ENCODE measurements at regions not wholly inside any gene's neighbourhood (a gene's known extent, or its start where the extent isn't known, plus 50 kb on each side); places are given as distances from the start of the nearest gene placed in this dataset.

DNA sequence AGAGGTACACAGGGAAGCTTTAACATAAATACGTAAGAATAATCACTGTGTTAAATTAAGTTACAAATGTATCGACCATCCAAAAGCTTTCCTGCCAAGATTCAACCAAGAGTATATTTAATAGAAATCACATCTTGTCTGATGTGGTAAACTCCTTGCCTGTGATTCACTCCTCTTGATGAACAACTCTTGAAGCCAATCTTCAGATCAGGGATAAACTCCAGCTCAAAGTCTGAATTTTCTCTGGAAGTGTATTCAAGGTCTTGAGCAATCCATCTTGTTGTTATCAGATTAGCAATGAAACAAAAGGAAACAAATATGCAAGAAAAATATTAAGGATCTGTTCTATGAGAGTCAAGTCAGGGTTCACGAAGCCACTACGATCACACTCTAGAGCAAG is 170.0 kb upstream of the ADAMTS16 start:
- no peak for DNase-seq
- no peak overlapping the region for H3K4me3 ChIP-seq (replicated peaks in 1 of 3)
- H3K9me3 ChIP-seq: no peaks in the 10 kb centered on the region
- no peaks in the 10 kb centered on the region for H3K4me1 ChIP-seq
- WGBS, 2 donors: 83 to 87% methylated on average over 4 of the region's 4 CpGs
- H3K36me3 ChIP-seq: no peaks in the 10 kb centered on the region
- TF ChIP-seq POLR2A (IDR thresholded peaks at IDR 0.05): no peak
- TF ChIP-seq, protein P1, sequence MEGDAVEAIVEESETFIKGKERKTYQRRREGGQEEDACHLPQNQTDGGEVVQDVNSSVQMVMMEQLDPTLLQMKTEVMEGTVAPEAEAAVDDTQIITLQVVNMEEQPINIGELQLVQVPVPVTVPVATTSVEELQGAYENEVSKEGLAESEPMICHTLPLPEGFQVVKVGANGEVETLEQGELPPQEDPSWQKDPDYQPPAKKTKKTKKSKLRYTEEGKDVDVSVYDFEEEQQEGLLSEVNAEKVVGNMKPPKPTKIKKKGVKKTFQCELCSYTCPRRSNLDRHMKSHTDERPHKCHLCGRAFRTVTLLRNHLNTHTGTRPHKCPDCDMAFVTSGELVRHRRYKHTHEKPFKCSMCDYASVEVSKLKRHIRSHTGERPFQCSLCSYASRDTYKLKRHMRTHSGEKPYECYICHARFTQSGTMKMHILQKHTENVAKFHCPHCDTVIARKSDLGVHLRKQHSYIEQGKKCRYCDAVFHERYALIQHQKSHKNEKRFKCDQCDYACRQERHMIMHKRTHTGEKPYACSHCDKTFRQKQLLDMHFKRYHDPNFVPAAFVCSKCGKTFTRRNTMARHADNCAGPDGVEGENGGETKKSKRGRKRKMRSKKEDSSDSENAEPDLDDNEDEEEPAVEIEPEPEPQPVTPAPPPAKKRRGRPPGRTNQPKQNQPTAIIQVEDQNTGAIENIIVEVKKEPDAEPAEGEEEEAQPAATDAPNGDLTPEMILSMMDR (IDR thresholded peaks at IDR 0.05): no peak
- H3K27me3 ChIP-seq: no peaks in the 10 kb centered on the region
- H3K27ac ChIP-seq: no peak overlapping the region
- intact Hi-C loops (cut with DNase I): no loop called here

DNA sequence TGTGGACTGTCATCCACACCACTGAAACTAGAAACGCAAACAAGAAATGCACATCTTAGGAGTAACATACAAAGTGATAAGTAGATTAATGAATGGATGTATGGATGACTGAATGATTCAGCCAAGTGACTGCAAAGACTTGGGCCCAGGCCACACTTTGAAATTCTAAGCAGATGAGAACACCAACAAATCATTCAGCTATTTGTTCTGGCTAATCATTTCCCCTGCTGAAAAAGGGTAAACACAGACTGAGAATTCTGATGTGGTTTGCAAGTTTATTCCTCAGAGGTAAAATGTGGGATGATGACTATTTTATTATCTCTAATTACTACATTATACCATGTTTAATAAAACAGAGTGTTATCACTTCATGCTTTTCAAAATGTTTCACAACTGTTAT is 163.2 kb upstream of the ADAMTS16 start:
- Histone ChIP-seq H3K36me3 (no peaks in the 10 kb centered on the region), H3K9me3 (no peaks in the 10 kb centered on the region), H3K4me3 (replicated peaks in 1 of 3) (no peak overlapping the region), H3K27ac (no peak overlapping the region), H3K27me3 (no peaks in the 10 kb centered on the region), H3K4me1 (no peaks in the 10 kb centered on the region)
- WGBS, 2 donors: 59 to 67% methylated on average over 1 of the region's 1 CpG
- intact Hi-C loops (cut with DNase I): no loop called here
- no peak for DNase-seq
- TF ChIP-seq, protein P1 (IDR thresholded peaks at IDR 0.05): no peak
- no peak for TF ChIP-seq POLR2A (IDR thresholded peaks at IDR 0.05)

DNA sequence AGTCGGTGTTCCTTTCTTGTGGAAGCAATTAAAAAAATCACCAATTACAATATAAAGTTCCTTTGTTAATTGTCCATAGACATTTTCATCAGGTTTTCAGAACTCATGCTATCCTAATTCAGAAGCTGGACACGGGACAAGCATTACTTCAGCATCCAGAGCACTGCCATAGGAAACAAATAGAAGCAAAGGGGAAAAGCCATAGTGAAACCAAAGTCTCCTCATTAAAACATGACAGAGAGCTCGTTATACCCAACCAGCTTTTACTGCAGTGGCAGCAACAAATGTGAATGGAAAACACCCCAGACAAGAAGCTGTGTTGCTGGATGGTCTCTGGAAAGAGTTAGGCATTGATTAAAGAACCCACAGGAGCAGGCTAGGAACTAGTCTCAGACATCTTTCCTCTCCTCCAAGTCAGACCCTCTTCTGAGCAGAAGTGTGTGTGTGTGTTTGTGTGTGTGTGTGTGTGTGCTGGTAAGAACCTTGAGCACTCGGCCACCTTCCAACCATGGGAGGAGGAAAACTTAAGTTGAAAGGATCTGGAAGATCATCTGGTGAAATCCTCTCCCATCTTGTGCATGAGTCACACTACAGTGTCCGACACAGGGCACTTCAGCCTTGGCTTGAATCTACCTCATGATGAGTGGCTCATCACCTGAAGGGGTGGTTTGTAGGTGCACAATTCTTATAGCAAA is 162.6 kb upstream of the ADAMTS16 start:
- no peak overlapping the region for H3K27ac ChIP-seq
- no peaks in the 10 kb centered on the region for H3K27me3 ChIP-seq
- no peaks in the 10 kb centered on the region for H3K36me3 ChIP-seq
- TF ChIP-seq, protein P1 (IDR thresholded peaks at IDR 0.05): no peak
- TF ChIP-seq POLR2A (IDR thresholded peaks at IDR 0.05): no peak
- H3K4me3 ChIP-seq (replicated peaks in 1 of 3): no peak overlapping the region
- H3K4me1 ChIP-seq: no peaks in the 10 kb centered on the region
- WGBS, 2 donors: 49 to 65% methylated on average over 5 of the region's 5 CpGs
- intact Hi-C loops (cut with DNase I): no loop called here
- H3K9me3 ChIP-seq: no peaks in the 10 kb centered on the region
- no peak for DNase-seq

DNA sequence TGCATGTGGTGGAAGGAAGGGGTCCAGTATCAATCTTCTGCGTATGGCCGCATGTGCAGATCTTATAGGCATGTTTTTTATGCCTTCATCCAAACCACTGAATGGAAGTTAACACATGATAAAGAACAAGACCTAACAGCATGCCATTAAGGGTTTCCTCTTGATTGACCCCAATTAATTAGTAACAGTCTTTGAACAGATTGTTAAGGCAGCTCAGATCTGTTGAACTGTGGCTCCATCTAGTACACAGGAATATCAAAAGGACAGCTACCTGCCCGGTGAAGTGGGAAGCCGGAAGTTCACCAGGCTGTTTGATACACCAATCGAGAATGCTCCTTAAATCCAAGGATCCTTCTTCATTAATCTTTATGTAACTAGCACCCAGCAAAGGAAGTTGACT is 159.9 kb upstream of the ADAMTS16 start:
- Histone ChIP-seq H3K4me1 (no peaks in the 10 kb centered on the region), H3K9me3 (no peaks in the 10 kb centered on the region), H3K4me3 (replicated peaks in 1 of 3) (no peak overlapping the region), H3K27me3 (no peaks in the 10 kb centered on the region), H3K27ac (no peak overlapping the region), H3K36me3 (no peaks in the 10 kb centered on the region)
- DNase-seq: no peak
- no peak for TF ChIP-seq POLR2A (IDR thresholded peaks at IDR 0.05)
- TF ChIP-seq, protein P1 (IDR thresholded peaks at IDR 0.05): no peak
- intact Hi-C loops (cut with DNase I): no loop called here
- 86 to 92% methylated on average over 5 of the region's 5 CpGs for WGBS, 2 donors

DNA sequence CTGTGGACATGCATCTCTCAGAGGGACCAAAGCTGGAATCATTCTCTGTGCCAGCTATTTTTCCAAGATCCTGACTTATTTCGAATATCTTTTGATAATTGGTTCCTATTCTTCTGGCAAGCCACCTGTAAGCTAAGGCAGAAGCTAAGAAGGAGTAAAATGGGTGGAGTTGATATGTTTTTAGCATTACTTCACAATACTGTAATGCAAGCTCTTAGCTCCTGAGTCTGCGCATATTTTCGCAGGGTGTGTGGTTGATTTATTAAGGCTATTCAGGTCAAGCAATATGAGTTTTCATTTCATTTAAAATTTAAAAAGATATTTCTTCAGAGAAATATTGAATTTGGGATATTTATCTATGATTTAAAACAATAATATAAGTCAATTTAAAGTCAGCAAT is 158.5 kb upstream of the ADAMTS16 start:
- Histone ChIP-seq H3K4me1 (no peaks in the 10 kb centered on the region), H3K27ac (no peak overlapping the region), H3K9me3 (no peaks in the 10 kb centered on the region), H3K27me3 (no peaks in the 10 kb centered on the region), H3K4me3 (replicated peaks in 1 of 3) (no peak overlapping the region), H3K36me3 (no peaks in the 10 kb centered on the region)
- TF ChIP-seq POLR2A (IDR thresholded peaks at IDR 0.05): no peak
- TF ChIP-seq, protein P1 (IDR thresholded peaks at IDR 0.05): no peak
- 85% methylated on average over 3 of the region's 3 CpGs for WGBS, 2 donors
- no peak for DNase-seq
- intact Hi-C loops (cut with DNase I): no loop called here

Data from thyroid gland (tissue), 4 donors.